ENCODE measurements at regions not wholly inside any gene's neighbourhood (a gene's known extent, or its start where the extent isn't known, plus 50 kb on each side); places are given as distances from the start of the nearest gene placed in this dataset.

GRCh38 chr2:83859553-83859952 lies 599.5 kb downstream of the SUCLG1 start:
- H3K36me3 ChIP-seq (ENCODE audit: insufficient read depth, low read length) = no peaks in the 10 kb centered on the region
- no peak overlapping the region for H3K4me3 ChIP-seq (ENCODE audit: low read length)
- no peak for DNase-seq
- intact Hi-C loops (cut with DNase I, micrococcal nuclease) = no loop called here
- ChIA-PET CTCF (no interaction called here), POLR2A (no interaction called here)
- no peak overlapping the region for H3K4me3 Mint-ChIP-seq
- H3K4me1 ChIP-seq (ENCODE audit: insufficient read depth, low read length) = no peaks in the 10 kb centered on the region
- no peaks in the 10 kb centered on the region for H3K27me3 ChIP-seq (ENCODE audit: control insufficient read depth in 1 of 2, insufficient read depth in 2 of 2, low read length in 2 of 2)
- no peak overlapping the region for H3K27ac Mint-ChIP-seq
- no peaks in the 10 kb centered on the region for H3K4me1 Mint-ChIP-seq (ENCODE audit: low read depth)
- TF ChIP-seq CTCF (IDR thresholded peaks at IDR 0.05) = no peak
- no peaks in the 10 kb centered on the region for H3K27me3 Mint-ChIP-seq
- ATAC-seq (ENCODE audit: poor library complexity) = no peak
- H3K36me3 Mint-ChIP-seq (ENCODE audit: low read depth) = no peaks in the 10 kb centered on the region
- H3K27ac ChIP-seq (ENCODE audit: low read depth in 1 of 2, low read length in 2 of 2) = no peak overlapping the region
- peaks cover 3% of the 10 kb centered on the region for H3K9me3 Mint-ChIP-seq
- H3K9me3 ChIP-seq (ENCODE audit: control insufficient read depth in 1 of 2, insufficient read depth in 1 of 2, low read length in 2 of 2) = no peaks in the 10 kb centered on the region

GRCh38 chr2:83851066-83851465 lies 608.0 kb downstream of the SUCLG1 start:
- peaks cover 11% of the 10 kb centered on the region for H3K9me3 Mint-ChIP-seq
- no peak for ATAC-seq (ENCODE audit: poor library complexity)
- intact Hi-C loops (cut with DNase I, micrococcal nuclease) = no loop called here

DNA sequence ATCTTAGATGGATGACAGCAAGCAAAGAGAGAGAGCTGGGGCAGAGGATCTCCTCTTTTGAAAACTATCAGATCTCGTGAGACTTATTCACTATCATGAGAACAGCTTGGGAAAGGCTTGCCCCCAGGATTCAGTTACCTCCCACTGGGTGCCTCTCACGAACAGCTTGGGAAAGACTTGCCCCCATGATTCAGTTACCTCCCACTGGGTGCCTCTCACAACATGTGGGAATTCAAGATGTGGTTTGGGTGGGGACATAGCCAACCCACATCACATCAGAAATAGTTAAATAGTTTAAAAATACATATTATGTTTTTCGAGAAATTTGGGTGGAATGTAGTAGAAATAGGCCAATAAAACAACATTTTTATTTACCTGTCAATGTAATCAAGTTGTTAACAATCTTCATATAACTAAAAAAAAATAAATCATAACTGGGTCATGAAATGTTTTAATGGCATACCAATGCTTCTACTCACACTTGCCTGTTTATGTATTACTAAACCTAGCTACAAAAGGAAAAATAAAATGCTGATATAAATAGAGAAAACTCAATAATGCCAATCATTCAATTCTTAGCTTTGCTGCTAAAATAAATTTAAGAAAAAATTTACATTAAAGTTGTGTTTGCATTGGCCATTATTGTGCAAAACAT lies 608.9 kb downstream of the SUCLG1 start:
- ATAC-seq (ENCODE audit: poor library complexity) = no peak
- no peak for DNase-seq
- Histone ChIP-seq H3K4me3 (ENCODE audit: low read length) (no peak overlapping the region), H3K36me3 (ENCODE audit: insufficient read depth, low read length) (no peaks in the 10 kb centered on the region), H3K4me1 (ENCODE audit: insufficient read depth, low read length) (no peaks in the 10 kb centered on the region), H3K27me3 (ENCODE audit: control insufficient read depth in 1 of 2, insufficient read depth in 2 of 2, low read length in 2 of 2) (no peaks in the 10 kb centered on the region), H3K27ac (ENCODE audit: low read depth in 1 of 2, low read length in 2 of 2) (no peak overlapping the region), H3K9me3 (ENCODE audit: control insufficient read depth in 1 of 2, insufficient read depth in 1 of 2, low read length in 2 of 2) (peaks cover 0 to 4% of the 10 kb centered on the region in 2 experiments)
- TF ChIP-seq CTCF (IDR thresholded peaks at IDR 0.05) = no peak
- Mint-ChIP-seq H3K36me3 (ENCODE audit: low read depth) (no peaks in the 10 kb centered on the region), H3K27me3 (peaks cover 8% of the 10 kb centered on the region), H3K4me3 (no peak overlapping the region), H3K27ac (no peak overlapping the region), H3K9me3 (peaks cover 11% of the 10 kb centered on the region), H3K4me1 (ENCODE audit: low read depth) (no peaks in the 10 kb centered on the region)
- CTCF ChIA-PET = no interaction called here
- intact Hi-C loops (cut with DNase I, micrococcal nuclease) = no loop called here
- POLR2A ChIA-PET = no interaction called here

More at GRCh38 chr2:83851066-83851465, 608.0 kb downstream of the SUCLG1 start:
- Histone ChIP-seq H3K27ac (ENCODE audit: low read depth in 1 of 2, low read length in 2 of 2) (no peak overlapping the region), H3K4me1 (ENCODE audit: insufficient read depth, low read length) (no peaks in the 10 kb centered on the region), H3K27me3 (ENCODE audit: control insufficient read depth in 1 of 2, insufficient read depth in 2 of 2, low read length in 2 of 2) (no peaks in the 10 kb centered on the region), H3K9me3 (ENCODE audit: control insufficient read depth in 1 of 2, insufficient read depth in 1 of 2, low read length in 2 of 2) (peaks cover 0 to 4% of the 10 kb centered on the region in 2 experiments), H3K4me3 (ENCODE audit: low read length) (no peak overlapping the region), H3K36me3 (ENCODE audit: insufficient read depth, low read length) (no peaks in the 10 kb centered on the region)
- no peak for DNase-seq
- Mint-ChIP-seq H3K4me1 (ENCODE audit: low read depth) (no peaks in the 10 kb centered on the region), H3K27ac (no peak overlapping the region), H3K36me3 (ENCODE audit: low read depth) (no peaks in the 10 kb centered on the region), H3K27me3 (peaks cover 8% of the 10 kb centered on the region), H3K4me3 (no peak overlapping the region)
- POLR2A ChIA-PET = no interaction called here
- CTCF ChIA-PET = no interaction called here
- no peak for TF ChIP-seq CTCF (IDR thresholded peaks at IDR 0.05)
